Esophagus squamous epithelium (tissue), 4 donors: ENCODE measurements at regions not wholly inside any gene's neighbourhood (a gene's known extent, or its start where the extent isn't known, plus 50 kb on each side); places are given as distances from the start of the nearest gene placed in this dataset.

ENCODE experiments used
- POLR2A ChIP-seq, 4 donors: fragments of 450-650 bp; IDR thresholded peaks; one replicate each; pipeline ENCODE4 v1.6.1; 2017; ENCODE audit warnings: antibody characterized with exemption in 4 of 4, mild to moderate bottlenecking in 4 of 4, moderate library complexity in 3 of 4
- TF ChIP-seq, protein P1 (sequence below), 6 experiments: fragments of 450-650 bp in 4 of 6; fragments of 200-600 bp in 2 of 6; sonication (generic) in 2 of 6; IDR thresholded peaks; one replicate each; pipeline ENCODE4 v1.5.1; 2016 to 2019; ENCODE audit warnings: antibody characterized with exemption in 6 of 6, mild to moderate bottlenecking in 4 of 6, moderate library complexity in 4 of 6

DNA sequence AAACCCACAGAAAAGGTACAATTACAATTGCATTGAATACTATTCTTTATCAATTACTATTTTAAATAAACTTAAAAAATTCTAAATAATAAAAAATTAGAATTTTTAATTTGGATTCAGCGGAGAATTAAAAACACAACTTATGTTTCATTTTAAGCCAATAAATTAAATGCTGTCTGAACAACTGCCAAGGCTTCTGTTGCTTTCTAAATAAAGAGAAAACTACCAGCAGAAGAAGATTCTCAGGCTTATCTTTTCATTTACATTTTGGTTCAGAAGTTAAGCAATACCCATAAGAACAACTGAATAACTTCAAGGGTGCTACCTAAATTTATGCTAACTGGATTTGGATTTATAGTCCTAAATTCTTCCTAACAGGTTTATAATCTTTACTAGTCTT, 150.0 kb upstream of the FTMT start:
- no peak for TF ChIP-seq POLR2A (IDR thresholded peaks at IDR 0.05)
- TF ChIP-seq, protein P1, sequence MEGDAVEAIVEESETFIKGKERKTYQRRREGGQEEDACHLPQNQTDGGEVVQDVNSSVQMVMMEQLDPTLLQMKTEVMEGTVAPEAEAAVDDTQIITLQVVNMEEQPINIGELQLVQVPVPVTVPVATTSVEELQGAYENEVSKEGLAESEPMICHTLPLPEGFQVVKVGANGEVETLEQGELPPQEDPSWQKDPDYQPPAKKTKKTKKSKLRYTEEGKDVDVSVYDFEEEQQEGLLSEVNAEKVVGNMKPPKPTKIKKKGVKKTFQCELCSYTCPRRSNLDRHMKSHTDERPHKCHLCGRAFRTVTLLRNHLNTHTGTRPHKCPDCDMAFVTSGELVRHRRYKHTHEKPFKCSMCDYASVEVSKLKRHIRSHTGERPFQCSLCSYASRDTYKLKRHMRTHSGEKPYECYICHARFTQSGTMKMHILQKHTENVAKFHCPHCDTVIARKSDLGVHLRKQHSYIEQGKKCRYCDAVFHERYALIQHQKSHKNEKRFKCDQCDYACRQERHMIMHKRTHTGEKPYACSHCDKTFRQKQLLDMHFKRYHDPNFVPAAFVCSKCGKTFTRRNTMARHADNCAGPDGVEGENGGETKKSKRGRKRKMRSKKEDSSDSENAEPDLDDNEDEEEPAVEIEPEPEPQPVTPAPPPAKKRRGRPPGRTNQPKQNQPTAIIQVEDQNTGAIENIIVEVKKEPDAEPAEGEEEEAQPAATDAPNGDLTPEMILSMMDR (IDR thresholded peaks at IDR 0.05), result no peak
